ENCODE measurements at regions not wholly inside any gene's neighbourhood (a gene's known extent, or its start where the extent isn't known, plus 50 kb on each side); places are given as distances from the start of the nearest gene placed in this dataset.

DNA sequence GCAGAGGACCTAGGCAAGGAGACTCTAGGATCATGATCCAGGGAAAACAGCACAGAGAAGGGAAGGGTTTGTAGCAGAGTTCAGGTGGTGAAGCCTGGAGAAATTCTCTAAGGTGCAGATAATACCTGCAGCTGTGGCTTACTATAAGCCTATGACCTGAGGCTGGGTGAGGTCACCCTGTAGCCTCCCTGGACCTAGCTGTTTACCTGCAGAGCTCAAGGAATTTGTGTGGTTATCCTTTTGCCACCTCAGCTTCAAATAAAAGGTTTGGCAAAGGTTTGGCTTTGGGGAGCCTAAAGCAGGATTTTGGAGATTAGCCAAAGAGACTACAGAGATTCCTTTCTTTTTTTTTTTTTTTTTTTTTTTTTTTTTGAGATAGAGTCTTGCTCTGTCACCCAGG lies 79.5 kb upstream of the ZNF648 start:
- Histone ChIP-seq H3K27ac (ENCODE audit: extremely low read depth, low read depth, low read length) (no peak overlapping the region), H2AFZ (ENCODE audit: low read depth, low read length) (no peak overlapping the region), H3K4me1 (replicated peaks in 1 of 2; ENCODE audit: control insufficient read depth in 2 of 2, insufficient read depth in 2 of 2, low read length in 2 of 2) (peaks cover 12% of the 10 kb centered on the region in 2 experiments), H3K9me1 (ENCODE audit: control insufficient read depth, insufficient read depth, low read length) (no peaks in the 10 kb centered on the region), H3K27me3 (ENCODE audit: control insufficient read depth in 2 of 2, insufficient read depth in 2 of 2, low read length in 2 of 2) (peaks cover 0 to 4% of the 10 kb centered on the region in 2 experiments; a peak in 2 of 5 replicates), H3K79me2 (ENCODE audit: control insufficient read depth, insufficient read depth, low read length) (no peaks in the 10 kb centered on the region), H4K20me1 (replicated peaks; ENCODE audit: control insufficient read depth, insufficient read depth, low read length) (no peaks in the 10 kb centered on the region), H3K9me3 (replicated peaks; ENCODE audit: control insufficient read depth, insufficient read depth, low read depth, low read length) (no peaks in the 10 kb centered on the region), H3K9ac (ENCODE audit: insufficient read depth in 1 of 2, low read depth in 2 of 2, low read length in 2 of 2) (no peak overlapping the region), H3K4me3 (no peak overlapping the region), H3K4me2 (ENCODE audit: insufficient read depth, low read length) (no peak overlapping the region), H3K36me3 (ENCODE audit: control insufficient read depth, insufficient read depth, low read length) (no peaks in the 10 kb centered on the region)
- ChIA-PET CTCF (ENCODE audit: low intra/inter-chr PET ratio) (interaction anchor here (4.3 kb wide), 1 partner anchor 255 kb away, joined by 53 read pairs; no protein-coding TSS in a partner anchor), POLR2A (interaction anchor here (0.8 to 7.7 kb wide), 6 partner anchors 19 to 256 kb away, joined by 3 to 137 read pairs (median 4); partner anchors contain the start of gene GLUL)
- ATAC-seq (no peak), FAIRE-seq (no peak), DNase-seq (ENCODE audit: extremely low read depth in 1 of 4, low spot score in 3 of 4) (no peak)
- in situ Hi-C loops (cut with MboI) = loop anchor here (5.0 kb wide), 2 partner anchors 161 to 256 kb away; no protein-coding TSS in a partner anchor
- no peak for TF ChIP-seq ETS2 (tag; IDR thresholded peaks at IDR 0.05; ENCODE audit: borderline replicate concordance, poor library complexity, severe bottlenecking)
- TF ChIP-seq CBFA2T2 (conservative IDR thresholded peaks at IDR 0.05) = no peak
- no peak for TF ChIP-seq MTA2 (IDR thresholded peaks at IDR 0.05; ENCODE audit: low read depth)
- no peak for TF ChIP-seq HNRNPH1 (optimal IDR thresholded peaks at IDR 0.05; ENCODE audit: low read depth, low read length)
- TF ChIP-seq POLR2A (conservative IDR thresholded peaks at IDR 0.05) = no peak
- TF ChIP-seq ZNF263 (CRISPR knock-in tag; IDR thresholded peaks at IDR 0.05; ENCODE audit: borderline replicate concordance) = no peak
- no peak for TF ChIP-seq THRAP3 (IDR thresholded peaks at IDR 0.05; ENCODE audit: borderline replicate concordance)
- TF ChIP-seq SMAD3 (CRISPR knock-in tag; conservative IDR thresholded peaks at IDR 0.05) = no peak
- no peak for TF ChIP-seq ZNF764 (CRISPR knock-in tag; IDR thresholded peaks at IDR 0.05; ENCODE audit: low read depth)
- no peak for TF ChIP-seq ZNF12 (CRISPR knock-in tag; IDR thresholded peaks at IDR 0.05)
- TF ChIP-seq GTF2F1 (IDR thresholded peaks at IDR 0.05; ENCODE audit: low read depth, low read length) = no peak
- no TSS peak for BruUV-seq (replicated peaks)
- intact Hi-C loops (cut with micrococcal nuclease) = no loop called here

Measured in K562 (cell line).